GM18505 (cell line): ENCODE measurements at regions not wholly inside any gene's neighbourhood (a gene's known extent, or its start where the extent isn't known, plus 50 kb on each side); places are given as distances from the start of the nearest gene placed in this dataset.
"Not testable (repeated sequence)": the region's sequence is repeated elsewhere in the genome, so short reads cannot be mapped to it uniquely, and the experiment has no call there.

ENCODE experiments used
- ATAC-seq: cut with Tn5 transposase; IDR thresholded peaks from one replicate; pipeline ENCODE4 v1.9.1; 2021; ENCODE audit not compliant: unreplicated experiment
- POLR2A ChIP-seq: IDR thresholded peaks from 4 replicates; pipeline ENCODE4 v1.6.1; 2011; ENCODE audit warnings: borderline replicate concordance; ENCODE audit not compliant: insufficient read depth, insufficient read length; ENCODE audit errors: extremely low read depth

- not testable (repeated sequence) for ATAC-seq
These were observed 66.5 kb upstream of the IKBKE start for GRCh38 chr1:206403612-206404307.

DNA sequence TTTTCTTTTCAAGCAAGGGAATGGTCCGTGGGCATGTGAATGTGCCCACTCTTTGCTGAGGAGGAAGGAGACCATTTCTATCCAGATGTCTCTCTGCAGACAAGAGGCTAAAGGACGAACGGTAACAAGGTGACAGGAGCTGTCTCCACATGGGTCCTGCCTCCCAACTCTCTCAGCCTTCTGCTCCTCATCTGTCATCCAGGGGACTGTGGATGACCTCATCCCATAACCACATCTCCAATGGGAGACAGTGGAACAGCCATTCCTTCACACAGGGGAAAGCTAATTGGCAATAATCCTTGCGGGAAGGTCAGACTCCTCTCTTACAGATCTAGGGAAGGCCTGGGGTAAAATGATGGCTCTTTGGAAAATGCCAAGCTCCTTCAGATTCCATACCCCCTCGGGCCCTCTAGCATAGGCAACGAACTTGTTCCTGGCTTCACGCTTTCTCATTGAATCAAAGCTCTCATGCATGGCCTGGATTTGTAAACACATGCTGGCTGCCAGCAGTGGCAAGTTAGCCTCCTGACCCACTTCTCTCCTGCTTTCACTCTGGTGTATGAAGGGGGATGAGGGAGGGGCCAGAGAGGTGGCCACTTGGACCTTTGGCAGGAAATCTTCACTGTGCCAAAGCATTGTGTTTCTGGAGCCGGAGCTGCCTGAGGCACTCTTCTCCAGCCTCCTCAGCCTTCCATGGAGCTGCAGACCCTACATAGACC, 65.8 kb upstream of the IKBKE start:
- not testable (repeated sequence) for ATAC-seq

DNA sequence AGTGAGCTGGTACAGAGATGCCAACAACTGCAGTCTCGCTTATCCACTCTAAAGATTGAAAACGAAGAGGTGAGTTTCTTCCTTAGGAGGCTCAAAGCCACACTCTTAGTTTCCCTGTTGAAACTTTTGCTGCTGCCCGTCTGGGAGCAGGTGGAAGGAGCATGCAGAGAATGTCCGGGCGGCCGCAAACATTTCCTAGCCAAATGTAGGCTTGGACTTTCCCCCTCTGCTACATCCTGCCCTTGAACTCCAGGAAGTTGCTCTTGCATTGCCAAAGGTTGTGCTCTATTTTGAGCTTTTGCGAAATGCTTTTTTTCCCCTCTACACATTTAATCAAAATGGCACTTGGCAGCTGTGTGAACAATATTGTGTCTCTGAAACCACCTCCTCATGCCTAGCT, 65.0 kb upstream of the IKBKE start:
- ATAC-seq = not testable (repeated sequence)

DNA sequence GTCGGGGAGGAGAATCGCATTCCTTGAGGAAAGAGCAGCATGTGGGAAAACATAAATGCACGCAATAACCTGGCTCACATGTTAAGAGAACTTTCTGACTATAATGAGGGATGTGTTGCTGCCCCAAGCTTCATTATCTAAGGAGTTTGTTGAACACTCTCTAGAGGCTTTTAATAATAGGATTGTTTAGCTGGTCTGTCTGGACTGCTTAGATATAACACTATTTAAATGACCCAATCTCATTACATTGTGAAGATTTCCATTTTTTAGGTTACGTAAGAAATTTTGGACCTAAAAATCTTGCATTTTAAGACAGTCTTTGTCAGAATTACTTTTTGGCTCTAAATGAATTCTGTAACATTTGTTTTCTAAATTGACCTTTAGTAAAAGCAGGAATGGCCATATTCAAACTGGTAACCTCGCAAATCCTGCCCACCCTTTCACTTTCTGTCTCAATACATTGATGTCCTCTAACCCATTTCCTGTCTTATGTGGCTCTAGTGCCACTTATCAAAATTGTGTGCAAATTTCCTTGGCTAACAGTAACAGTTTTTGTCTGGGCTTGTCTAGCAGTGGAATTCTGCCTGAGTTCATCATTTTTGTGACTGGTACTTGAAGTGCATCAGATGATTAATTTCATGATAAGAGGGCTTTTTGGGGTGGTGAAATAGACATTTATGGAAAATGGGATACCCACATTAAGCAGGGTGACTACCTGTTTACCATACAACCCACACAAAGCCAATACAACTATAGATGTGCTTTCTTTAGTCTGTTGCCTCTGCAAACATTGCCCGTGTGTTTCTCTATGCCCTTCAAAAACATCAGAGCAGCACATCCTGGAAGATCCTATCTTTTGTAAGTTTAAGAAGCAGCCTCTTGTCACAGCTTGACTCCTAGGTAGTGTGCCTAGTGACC, 61.6 kb upstream of the IKBKE start:
- not testable (repeated sequence) for ATAC-seq

DNA sequence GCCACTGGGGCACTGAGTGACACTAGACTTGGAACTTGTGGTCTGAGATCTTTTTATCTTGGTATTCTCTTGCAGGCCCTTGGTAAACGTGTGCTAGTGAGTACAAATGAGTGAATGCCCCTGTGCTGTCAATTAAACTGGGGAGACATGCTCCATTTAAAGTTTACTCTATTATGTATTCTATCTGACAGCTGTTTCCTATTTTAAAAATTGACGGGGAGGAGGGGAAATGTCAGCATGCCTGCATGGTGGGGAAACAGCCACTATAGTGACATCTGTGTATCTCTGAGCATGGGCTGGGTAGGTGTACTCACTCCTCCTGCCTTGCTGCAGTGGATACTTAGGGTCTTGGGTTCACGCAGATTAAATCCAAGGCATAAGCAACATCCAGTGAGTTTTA, 59.0 kb upstream of the IKBKE start:
- no peak for ATAC-seq
- TF ChIP-seq POLR2A = no peak

GRCh38 chr1:206415942-206416341, 54.3 kb upstream of the IKBKE start:
- ATAC-seq = no peak
- TF ChIP-seq POLR2A = no peak

DNA sequence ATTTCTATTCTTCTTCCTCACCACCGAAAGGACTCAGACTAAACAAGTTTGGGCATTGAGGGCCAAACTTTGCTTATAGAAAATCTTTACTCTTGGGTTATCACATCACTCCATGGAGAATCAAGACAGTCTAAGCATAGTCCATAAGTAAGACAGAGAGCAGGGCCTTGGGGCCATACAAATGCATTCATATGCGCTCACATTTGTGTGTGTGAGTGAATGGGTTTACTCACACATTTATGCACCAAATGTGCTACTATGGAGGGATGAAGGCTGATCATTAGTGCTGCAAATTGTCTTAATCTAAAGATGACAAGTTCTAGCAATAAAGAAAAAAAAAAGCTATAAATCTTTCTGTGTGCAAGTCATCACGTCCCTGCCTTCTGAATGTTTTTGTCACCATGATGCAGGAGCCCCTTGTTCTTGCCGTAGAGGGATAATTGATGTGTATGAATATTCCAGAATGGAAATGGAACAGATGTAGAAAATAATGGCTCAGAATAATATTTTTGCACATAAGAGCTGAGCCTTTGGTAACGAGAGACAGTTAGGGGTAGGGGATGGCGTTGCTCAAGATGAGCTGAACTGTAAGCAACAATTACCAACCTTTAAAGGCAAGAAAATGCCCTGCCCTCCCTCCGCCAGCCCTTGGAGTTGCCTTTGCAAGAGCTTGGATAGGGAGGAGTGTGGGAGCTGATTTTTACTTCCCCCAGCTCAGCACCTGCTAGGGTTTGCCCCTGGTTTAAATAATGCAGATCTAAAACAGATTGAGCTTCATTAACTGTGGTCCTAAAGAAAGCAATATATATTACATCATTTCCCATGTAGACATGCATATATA, 52.3 kb upstream of the IKBKE start:
- no peak for ATAC-seq
- TF ChIP-seq POLR2A = no peak

GRCh38 chr1:206419250-206419649, 51.0 kb upstream of the IKBKE start:
- ATAC-seq = no peak
- TF ChIP-seq POLR2A = no peak

GRCh38 chr1:206419783-206420182, 50.5 kb upstream of the IKBKE start:
- no peak for TF ChIP-seq POLR2A
- no peak for ATAC-seq

DNA sequence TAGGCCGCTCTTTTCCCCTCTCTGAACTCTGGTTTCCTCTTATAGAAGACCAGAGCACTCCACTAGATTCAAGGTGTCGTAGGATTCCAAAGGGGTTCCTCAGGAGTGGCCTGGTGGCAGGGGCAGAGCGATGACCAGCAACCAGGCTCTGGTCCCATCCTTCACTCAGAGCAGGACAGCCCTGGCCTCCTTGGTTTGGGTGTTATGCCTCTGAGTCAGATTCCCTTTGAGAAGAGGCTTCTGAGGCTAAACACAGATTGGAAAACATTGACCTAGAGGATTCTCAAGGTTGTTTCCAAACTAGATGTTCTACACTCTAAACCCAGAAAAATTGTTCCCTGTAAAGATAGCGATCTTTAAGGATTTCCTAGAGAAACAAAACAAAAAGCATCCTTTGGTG, 49.8 kb upstream of the IKBKE start:
- no peak for ATAC-seq
- TF ChIP-seq POLR2A = no peak
